K562 (cell line): ENCODE measurements at regions not wholly inside any gene's neighbourhood (a gene's known extent, or its start where the extent isn't known, plus 50 kb on each side); places are given as distances from the start of the nearest gene placed in this dataset.

Experiments
- ATAC-seq: fragments of 200-7000 bp; cut with Tn5 transposase; 3 replicates; pipeline ENCODE4 v1.9.1; 2020; ENCODE audit warnings: moderate library complexity
- BruUV-seq: library from RNA; stranded (reverse); fragments of 400-500 nt; replicated peaks from 2 replicates; lab custom pipeline; 2021; lab: Mats Ljungman, UMichigan
- CTCF ChIA-PET: fragments of 300-600 bp; formaldehyde crosslinking; extraction: SDS; loops from one replicate; lab custom pipeline; 2021; ENCODE audit warnings: low intra/inter-chr PET ratio; lab: Yijun Ruan, JAX
- POLR2A ChIA-PET: fragments of 300-600, 350-650 bp; sonication (Branson Sonifier 250); formaldehyde crosslinking; extraction: SDS; loops from one replicate; lab custom pipeline; 2021; ENCODE audit warnings: antibody characterized with exemption, inconsistent platforms; lab: Yijun Ruan, JAX
- DNase-seq, 4 experiments: peaks; one replicate each; pipeline versions ENCODE4 v3.0.0 to v3.0.0-alpha.2; 2011 to 2018; ENCODE audit warnings: low spot score in 3 of 4, mixed read lengths in 3 of 4; ENCODE audit errors: extremely low read depth in 1 of 4
- FAIRE-seq: peaks from 2 replicates; lab custom pipeline; 2011; peaks lifted over from hg19 to GRCh38; lab: Jason Lieb, UNC
- H2AFZ ChIP-seq: 2 replicates; pipeline ENCODE4 v1.6.0; 2011; ENCODE audit warnings: low read depth, low read length, control low read depth, inconsistent platforms
- H3K27ac ChIP-seq: fragments of 200-600 bp; 3 replicates; pipeline ENCODE4 v1.8.0; 2011; ENCODE audit warnings: low read depth, mild to moderate bottlenecking, control low read depth, inconsistent platforms, low read length, moderate library complexity, mixed read lengths; ENCODE audit errors: extremely low read depth
- H3K27me3 ChIP-seq, 2 experiments: fragments of 300-600 bp in 1 of 2; 2 replicates in 1 of 2; 3 replicates in 1 of 2; pipeline versions ENCODE4 v1.6.0 to v1.8.0; 2011; ENCODE audit warnings: inconsistent platforms in 2 of 2, low read length in 2 of 2, mild to moderate bottlenecking in 1 of 2, mixed read lengths in 1 of 2, moderate library complexity in 1 of 2; ENCODE audit not compliant: control insufficient read depth in 2 of 2, insufficient read depth in 2 of 2
- H3K36me3 ChIP-seq: fragments of 300-600 bp; 3 replicates; pipeline ENCODE4 v1.8.0; 2011; ENCODE audit warnings: mild to moderate bottlenecking, low read length, inconsistent platforms; ENCODE audit not compliant: control insufficient read depth, insufficient read depth
- H3K4me1 ChIP-seq, 2 experiments: fragments of 200-600 bp in 1 of 2; replicated peaks in 1 of 2; 2 replicates in 1 of 2; 3 replicates in 1 of 2; pipeline versions ENCODE4 v1.5.1 to v1.8.0; 2011; ENCODE audit warnings: inconsistent platforms in 2 of 2, low read length in 2 of 2, mild to moderate bottlenecking in 1 of 2, mixed read lengths in 1 of 2, moderate library complexity in 1 of 2; ENCODE audit not compliant: control insufficient read depth in 2 of 2, insufficient read depth in 2 of 2
- H3K4me2 ChIP-seq: 2 replicates; pipeline ENCODE4 v1.6.1; 2011; ENCODE audit warnings: low read length, control low read depth, inconsistent platforms, mixed read lengths; ENCODE audit not compliant: insufficient read depth
- H3K4me3 ChIP-seq: fragments of 200-600 bp; sonication (generic), shearing (Covaris generic); 2 replicates; pipeline ENCODE4 v1.5.1; 2016; ENCODE audit warnings: control low read depth, inconsistent platforms
- H3K79me2 ChIP-seq: fragments of 200-600 bp; 3 replicates; pipeline ENCODE4 v1.8.0; 2011; ENCODE audit warnings: low read length, inconsistent platforms; ENCODE audit not compliant: control insufficient read depth, insufficient read depth
- H3K9ac ChIP-seq, 2 experiments: 2 replicates each; pipeline versions ENCODE4 v1.6.0 to v1.6.1; 2011; ENCODE audit warnings: low read depth in 2 of 2, low read length in 2 of 2, control low read depth in 1 of 2, inconsistent platforms in 1 of 2, mild to moderate bottlenecking in 1 of 2, mixed read lengths in 1 of 2; ENCODE audit not compliant: insufficient read depth in 1 of 2
- H3K9me1 ChIP-seq: one replicate; pipeline ENCODE4 v1.6.0; 2011; ENCODE audit warnings: inconsistent platforms, mild to moderate bottlenecking, low read length, moderate library complexity; ENCODE audit not compliant: control insufficient read depth, insufficient read depth
- H3K9me3 ChIP-seq: replicated peaks from 2 replicates; pipeline ENCODE4 v1.5.1; 2011; ENCODE audit warnings: low read depth, low read length, inconsistent platforms; ENCODE audit not compliant: control insufficient read depth, insufficient read depth
- H4K20me1 ChIP-seq: replicated peaks from 2 replicates; pipeline ENCODE4 v1.6.1; 2011; ENCODE audit warnings: low read length, inconsistent platforms, mixed read lengths; ENCODE audit not compliant: control insufficient read depth, insufficient read depth
- HDAC8 ChIP-seq: fragments of 450-650 bp; IDR thresholded peaks from 2 replicates; pipeline ENCODE4 v1.6.1; 2016; ENCODE audit warnings: mild to moderate bottlenecking, missing genetic modification characterization, moderate library complexity, missing compliant biosample characterization
- SAFB ChIP-seq: fragments of 200-400 bp; formaldehyde crosslinking; IDR thresholded peaks from 2 replicates; pipeline ENCODE4 v1.6.1; 2017; ENCODE audit warnings: low read depth, low read length, borderline replicate concordance
- ZNF121 ChIP-seq: sonication (generic); formaldehyde crosslinking; conservative IDR thresholded peaks from 2 replicates; pipeline ENCODE4 v1.8.0; 2022; ENCODE audit warnings: missing genetic modification reagents
- ZNF398 ChIP-seq: fragments of 250-450 bp; sonication (Bioruptor Pico); IDR thresholded peaks from 2 replicates; pipeline ENCODE4 v1.8.0; 2021; ENCODE audit warnings: moderate library complexity, mild to moderate bottlenecking, inconsistent platforms
- WGBS: fragments of 100-300 bp; shearing (Covaris generic); methylation state at CpG from one replicate; pipeline ENCODE4 v1.1.6; 2016; ENCODE audit warnings: low coverage, mixed read lengths; ENCODE audit not compliant: insufficient coverage; ENCODE audit errors: missing lambda C conversion rate; 5-methylcytosine and 5-hydroxymethylcytosine counted together
- in situ Hi-C: fragments of 300-500 bp; cut with MboI; formaldehyde crosslinking; loops from 4 replicates; pipeline ENCODE4 v1.15.0; 2018; ENCODE audit warnings: inconsistent platforms, mixed read lengths
- intact Hi-C: fragments of 100-400 bp; cut with micrococcal nuclease; formaldehyde crosslinking; loops from 2 replicates; pipeline ENCODE4 v1.14.2; 2022
- TF ChIP-seq, protein P1 (sequence below), 2 experiments: fragments of 450-650 bp; formaldehyde crosslinking in 1 of 2; IDR thresholded peaks; 2 replicates each; pipeline versions ENCODE4 v1.4.0 to v1.6.1; 2014 to 2020; ENCODE audit warnings: mild to moderate bottlenecking in 2 of 2, borderline replicate concordance in 1 of 2, low read depth in 1 of 2
- TF ChIP-seq, protein P2 (sequence below): fragments of 250-450 bp; sonication (Bioruptor Pico); IDR thresholded peaks from 2 replicates; pipeline ENCODE4 v1.5.0; 2021; ENCODE audit warnings: mild to moderate bottlenecking, borderline replicate concordance

- TF ChIP-seq, protein P1, sequence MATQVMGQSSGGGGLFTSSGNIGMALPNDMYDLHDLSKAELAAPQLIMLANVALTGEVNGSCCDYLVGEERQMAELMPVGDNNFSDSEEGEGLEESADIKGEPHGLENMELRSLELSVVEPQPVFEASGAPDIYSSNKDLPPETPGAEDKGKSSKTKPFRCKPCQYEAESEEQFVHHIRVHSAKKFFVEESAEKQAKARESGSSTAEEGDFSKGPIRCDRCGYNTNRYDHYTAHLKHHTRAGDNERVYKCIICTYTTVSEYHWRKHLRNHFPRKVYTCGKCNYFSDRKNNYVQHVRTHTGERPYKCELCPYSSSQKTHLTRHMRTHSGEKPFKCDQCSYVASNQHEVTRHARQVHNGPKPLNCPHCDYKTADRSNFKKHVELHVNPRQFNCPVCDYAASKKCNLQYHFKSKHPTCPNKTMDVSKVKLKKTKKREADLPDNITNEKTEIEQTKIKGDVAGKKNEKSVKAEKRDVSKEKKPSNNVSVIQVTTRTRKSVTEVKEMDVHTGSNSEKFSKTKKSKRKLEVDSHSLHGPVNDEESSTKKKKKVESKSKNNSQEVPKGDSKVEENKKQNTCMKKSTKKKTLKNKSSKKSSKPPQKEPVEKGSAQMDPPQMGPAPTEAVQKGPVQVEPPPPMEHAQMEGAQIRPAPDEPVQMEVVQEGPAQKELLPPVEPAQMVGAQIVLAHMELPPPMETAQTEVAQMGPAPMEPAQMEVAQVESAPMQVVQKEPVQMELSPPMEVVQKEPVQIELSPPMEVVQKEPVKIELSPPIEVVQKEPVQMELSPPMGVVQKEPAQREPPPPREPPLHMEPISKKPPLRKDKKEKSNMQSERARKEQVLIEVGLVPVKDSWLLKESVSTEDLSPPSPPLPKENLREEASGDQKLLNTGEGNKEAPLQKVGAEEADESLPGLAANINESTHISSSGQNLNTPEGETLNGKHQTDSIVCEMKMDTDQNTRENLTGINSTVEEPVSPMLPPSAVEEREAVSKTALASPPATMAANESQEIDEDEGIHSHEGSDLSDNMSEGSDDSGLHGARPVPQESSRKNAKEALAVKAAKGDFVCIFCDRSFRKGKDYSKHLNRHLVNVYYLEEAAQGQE (IDR thresholded peaks at IDR 0.05; ENCODE audit: borderline replicate concordance), result no peak
- TF ChIP-seq, protein P1 (CRISPR knock-in tag; IDR thresholded peaks at IDR 0.05; ENCODE audit: low read depth), result no peak
- TF ChIP-seq, all 486 proteins: peak for 3
Observed at GRCh38 chr5:28219539-28219938, 1181.2 kb upstream of the CDH9 start (continued).

GRCh38 chr5:28217695-28218094 is 1179.3 kb upstream of the CDH9 start:
- CTCF ChIA-PET, result no interaction called here
- TF ChIP-seq SAFB, result no peak
- TF ChIP-seq ZNF398, result no peak
- TF ChIP-seq, protein P2, sequence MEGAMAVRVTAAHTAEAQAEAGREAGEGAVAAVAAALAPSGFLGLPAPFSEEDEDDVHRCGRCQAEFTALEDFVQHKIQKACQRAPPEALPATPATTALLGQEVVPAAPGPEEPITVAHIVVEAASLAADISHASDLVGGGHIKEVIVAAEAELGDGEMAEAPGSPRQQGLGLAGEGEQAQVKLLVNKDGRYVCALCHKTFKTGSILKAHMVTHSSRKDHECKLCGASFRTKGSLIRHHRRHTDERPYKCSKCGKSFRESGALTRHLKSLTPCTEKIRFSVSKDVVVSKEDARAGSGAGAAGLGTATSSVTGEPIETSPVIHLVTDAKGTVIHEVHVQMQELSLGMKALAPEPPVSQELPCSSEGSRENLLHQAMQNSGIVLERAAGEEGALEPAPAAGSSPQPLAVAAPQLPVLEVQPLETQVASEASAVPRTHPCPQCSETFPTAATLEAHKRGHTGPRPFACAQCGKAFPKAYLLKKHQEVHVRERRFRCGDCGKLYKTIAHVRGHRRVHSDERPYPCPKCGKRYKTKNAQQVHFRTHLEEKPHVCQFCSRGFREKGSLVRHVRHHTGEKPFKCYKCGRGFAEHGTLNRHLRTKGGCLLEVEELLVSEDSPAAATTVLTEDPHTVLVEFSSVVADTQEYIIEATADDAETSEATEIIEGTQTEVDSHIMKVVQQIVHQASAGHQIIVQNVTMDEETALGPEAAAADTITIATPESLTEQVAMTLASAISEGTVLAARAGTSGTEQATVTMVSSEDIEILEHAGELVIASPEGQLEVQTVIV (CRISPR knock-in tag), result no peak
- TF ChIP-seq ZNF121 (CRISPR knock-in tag), result no peak
- TF ChIP-seq HDAC8, result no peak
- H3K9me3 ChIP-seq, result no peaks in the 10 kb centered on the region; the same call in 1 of the 2 replicates
- H3K4me2 ChIP-seq, result no peak overlapping the region
- no peaks in the 10 kb centered on the region for H3K79me2 ChIP-seq
- in situ Hi-C loops, result no loop called here
- no peaks in the 10 kb centered on the region for H3K4me1 ChIP-seq
- no peak overlapping the region for H3K4me3 ChIP-seq
- no peak for ATAC-seq
- no peaks in the 10 kb centered on the region for H3K36me3 ChIP-seq
- no peaks in the 10 kb centered on the region for H3K9me1 ChIP-seq
- POLR2A ChIA-PET, result no interaction called here
- no peak overlapping the region for H3K9ac ChIP-seq
- intact Hi-C loops, result no loop called here
- no peak for FAIRE-seq
- H2AFZ ChIP-seq, result no peak overlapping the region
- DNase-seq, result no peak
- WGBS, result 0% methylated on average over 3 of the region's 3 CpGs
- no peak overlapping the region for H3K27ac ChIP-seq
- BruUV-seq, result no TSS peak
- no peaks in the 10 kb centered on the region for H4K20me1 ChIP-seq
- no peaks in the 10 kb centered on the region for H3K27me3 ChIP-seq
